GM12892 (cell line): ENCODE measurements at regions not wholly inside any gene's neighbourhood (a gene's known extent, or its start where the extent isn't known, plus 50 kb on each side); places are given as distances from the start of the nearest gene placed in this dataset.

Source experiments
- POLR2A ChIP-seq: IDR thresholded peaks from 2 replicates; pipeline ENCODE4 v1.6.1; 2011; ENCODE audit warnings: low read depth, low read length, control low read depth
- POLR2AphosphoS5 ChIP-seq: IDR thresholded peaks from 2 replicates; pipeline ENCODE4 v1.6.1; 2011; ENCODE audit warnings: low read depth, low read length, control low read depth
- TAF1 ChIP-seq: IDR thresholded peaks from 2 replicates; pipeline ENCODE4 v1.6.1; 2011; ENCODE audit warnings: low read depth, mild to moderate bottlenecking, control low read depth, low read length, borderline replicate concordance

DNA sequence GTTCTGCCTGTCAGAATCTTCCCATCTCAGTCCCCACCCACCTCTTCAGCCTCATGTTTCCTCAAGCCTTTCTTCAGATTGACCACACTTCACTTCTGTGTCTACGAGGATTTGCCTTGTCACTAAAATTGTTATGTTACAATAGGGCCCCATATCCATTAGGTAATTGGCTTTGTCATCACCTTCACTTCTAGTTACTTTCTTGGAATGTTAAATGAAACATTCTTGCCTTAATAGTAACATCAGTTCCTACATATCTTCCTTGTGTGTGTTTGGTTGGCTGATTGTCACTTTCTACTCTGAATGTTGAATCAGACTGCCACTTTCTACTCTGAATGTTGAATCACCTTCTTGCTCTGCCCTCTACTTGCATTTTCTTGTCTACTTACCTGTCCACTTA, 599.9 kb upstream of the NXPH2 start:
- TF ChIP-seq POLR2A (no peak), POLR2AphosphoS5 (no peak), TAF1 (no peak)
